ENCODE measurements at regions not wholly inside any gene's neighbourhood (a gene's known extent, or its start where the extent isn't known, plus 50 kb on each side); places are given as distances from the start of the nearest gene placed in this dataset.

- TF ChIP-seq, protein P1, sequence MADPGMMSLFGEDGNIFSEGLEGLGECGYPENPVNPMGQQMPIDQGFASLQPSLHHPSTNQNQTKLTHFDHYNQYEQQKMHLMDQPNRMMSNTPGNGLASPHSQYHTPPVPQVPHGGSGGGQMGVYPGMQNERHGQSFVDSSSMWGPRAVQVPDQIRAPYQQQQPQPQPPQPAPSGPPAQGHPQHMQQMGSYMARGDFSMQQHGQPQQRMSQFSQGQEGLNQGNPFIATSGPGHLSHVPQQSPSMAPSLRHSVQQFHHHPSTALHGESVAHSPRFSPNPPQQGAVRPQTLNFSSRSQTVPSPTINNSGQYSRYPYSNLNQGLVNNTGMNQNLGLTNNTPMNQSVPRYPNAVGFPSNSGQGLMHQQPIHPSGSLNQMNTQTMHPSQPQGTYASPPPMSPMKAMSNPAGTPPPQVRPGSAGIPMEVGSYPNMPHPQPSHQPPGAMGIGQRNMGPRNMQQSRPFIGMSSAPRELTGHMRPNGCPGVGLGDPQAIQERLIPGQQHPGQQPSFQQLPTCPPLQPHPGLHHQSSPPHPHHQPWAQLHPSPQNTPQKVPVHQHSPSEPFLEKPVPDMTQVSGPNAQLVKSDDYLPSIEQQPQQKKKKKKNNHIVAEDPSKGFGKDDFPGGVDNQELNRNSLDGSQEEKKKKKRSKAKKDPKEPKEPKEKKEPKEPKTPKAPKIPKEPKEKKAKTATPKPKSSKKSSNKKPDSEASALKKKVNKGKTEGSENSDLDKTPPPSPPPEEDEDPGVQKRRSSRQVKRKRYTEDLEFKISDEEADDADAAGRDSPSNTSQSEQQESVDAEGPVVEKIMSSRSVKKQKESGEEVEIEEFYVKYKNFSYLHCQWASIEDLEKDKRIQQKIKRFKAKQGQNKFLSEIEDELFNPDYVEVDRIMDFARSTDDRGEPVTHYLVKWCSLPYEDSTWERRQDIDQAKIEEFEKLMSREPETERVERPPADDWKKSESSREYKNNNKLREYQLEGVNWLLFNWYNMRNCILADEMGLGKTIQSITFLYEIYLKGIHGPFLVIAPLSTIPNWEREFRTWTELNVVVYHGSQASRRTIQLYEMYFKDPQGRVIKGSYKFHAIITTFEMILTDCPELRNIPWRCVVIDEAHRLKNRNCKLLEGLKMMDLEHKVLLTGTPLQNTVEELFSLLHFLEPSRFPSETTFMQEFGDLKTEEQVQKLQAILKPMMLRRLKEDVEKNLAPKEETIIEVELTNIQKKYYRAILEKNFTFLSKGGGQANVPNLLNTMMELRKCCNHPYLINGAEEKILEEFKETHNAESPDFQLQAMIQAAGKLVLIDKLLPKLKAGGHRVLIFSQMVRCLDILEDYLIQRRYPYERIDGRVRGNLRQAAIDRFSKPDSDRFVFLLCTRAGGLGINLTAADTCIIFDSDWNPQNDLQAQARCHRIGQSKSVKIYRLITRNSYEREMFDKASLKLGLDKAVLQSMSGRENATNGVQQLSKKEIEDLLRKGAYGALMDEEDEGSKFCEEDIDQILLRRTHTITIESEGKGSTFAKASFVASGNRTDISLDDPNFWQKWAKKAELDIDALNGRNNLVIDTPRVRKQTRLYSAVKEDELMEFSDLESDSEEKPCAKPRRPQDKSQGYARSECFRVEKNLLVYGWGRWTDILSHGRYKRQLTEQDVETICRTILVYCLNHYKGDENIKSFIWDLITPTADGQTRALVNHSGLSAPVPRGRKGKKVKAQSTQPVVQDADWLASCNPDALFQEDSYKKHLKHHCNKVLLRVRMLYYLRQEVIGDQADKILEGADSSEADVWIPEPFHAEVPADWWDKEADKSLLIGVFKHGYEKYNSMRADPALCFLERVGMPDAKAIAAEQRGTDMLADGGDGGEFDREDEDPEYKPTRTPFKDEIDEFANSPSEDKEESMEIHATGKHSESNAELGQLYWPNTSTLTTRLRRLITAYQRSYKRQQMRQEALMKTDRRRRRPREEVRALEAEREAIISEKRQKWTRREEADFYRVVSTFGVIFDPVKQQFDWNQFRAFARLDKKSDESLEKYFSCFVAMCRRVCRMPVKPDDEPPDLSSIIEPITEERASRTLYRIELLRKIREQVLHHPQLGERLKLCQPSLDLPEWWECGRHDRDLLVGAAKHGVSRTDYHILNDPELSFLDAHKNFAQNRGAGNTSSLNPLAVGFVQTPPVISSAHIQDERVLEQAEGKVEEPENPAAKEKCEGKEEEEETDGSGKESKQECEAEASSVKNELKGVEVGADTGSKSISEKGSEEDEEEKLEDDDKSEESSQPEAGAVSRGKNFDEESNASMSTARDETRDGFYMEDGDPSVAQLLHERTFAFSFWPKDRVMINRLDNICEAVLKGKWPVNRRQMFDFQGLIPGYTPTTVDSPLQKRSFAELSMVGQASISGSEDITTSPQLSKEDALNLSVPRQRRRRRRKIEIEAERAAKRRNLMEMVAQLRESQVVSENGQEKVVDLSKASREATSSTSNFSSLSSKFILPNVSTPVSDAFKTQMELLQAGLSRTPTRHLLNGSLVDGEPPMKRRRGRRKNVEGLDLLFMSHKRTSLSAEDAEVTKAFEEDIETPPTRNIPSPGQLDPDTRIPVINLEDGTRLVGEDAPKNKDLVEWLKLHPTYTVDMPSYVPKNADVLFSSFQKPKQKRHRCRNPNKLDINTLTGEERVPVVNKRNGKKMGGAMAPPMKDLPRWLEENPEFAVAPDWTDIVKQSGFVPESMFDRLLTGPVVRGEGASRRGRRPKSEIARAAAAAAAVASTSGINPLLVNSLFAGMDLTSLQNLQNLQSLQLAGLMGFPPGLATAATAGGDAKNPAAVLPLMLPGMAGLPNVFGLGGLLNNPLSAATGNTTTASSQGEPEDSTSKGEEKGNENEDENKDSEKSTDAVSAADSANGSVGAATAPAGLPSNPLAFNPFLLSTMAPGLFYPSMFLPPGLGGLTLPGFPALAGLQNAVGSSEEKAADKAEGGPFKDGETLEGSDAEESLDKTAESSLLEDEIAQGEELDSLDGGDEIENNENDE (IDR thresholded peaks at IDR 0.05; ENCODE audit: insufficient replicate concordance, low read length), result no peak
- TF ChIP-seq CEBPB (IDR thresholded peaks at IDR 0.05; ENCODE audit: low read depth, low read length) (no peak), SIRT6 (IDR thresholded peaks at IDR 0.05; ENCODE audit: low read length) (no peak), RFX5 (IDR thresholded peaks at IDR 0.05; ENCODE audit: borderline replicate concordance, low read depth, low read length) (no peak), BACH1 (IDR thresholded peaks at IDR 0.05; ENCODE audit: low read length) (no peak), BCL11A (IDR thresholded peaks at IDR 0.05; ENCODE audit: low read depth in 2 of 2, low read length in 2 of 2) (no peak)
These were observed 76.9 kb upstream of the RALGPS2 start (continued) for GRCh38 chr1:178648151-178648550.
